ENCODE measurements at regions not wholly inside any gene's neighbourhood (a gene's known extent, or its start where the extent isn't known, plus 50 kb on each side); places are given as distances from the start of the nearest gene placed in this dataset.
A peak's percentile ranks its signal among the peaks of the same experiment; 100 is the strongest.
"Not testable (repeated sequence)": the region's sequence is repeated elsewhere in the genome, so short reads cannot be mapped to it uniquely, and the experiment has no call there.

GRCh38 chrX:135632353-135632752 is 81.1 kb upstream of the CT45A1 start:
- H3K4me3 ChIP-seq = no peak overlapping the region
- in situ Hi-C loops (cut with MboI; ENCODE audit: low pct_unique_long_range_greater_than_20kb in 2 of 9, low sequenced_read_pairs in 9 of 9, unreplicated experiment in 9 of 9) = loop anchor here in 1 of 9 experiments (25.0 kb wide), 1 partner anchor 145 kb away; no protein-coding TSS in a partner anchor
- no peaks in the 10 kb centered on the region for H3K4me1 ChIP-seq (replicated peaks in 1 of 2)
- ATAC-seq (replicated peaks in 6 of 8) = peak in 3 of 8 experiments; percentile 41 to 56 (median 47)
- 12 to 73% (median 33%) methylated on average over 1 of the region's 1 CpG; no CpG with 5 or more reads in 6 of the 10 experiments for whole genome bisulfite sequencing, 10 experiments
- H3K27ac ChIP-seq = no peak overlapping the region

- Histone ChIP-seq H3K4me3 (no peak overlapping the region), H3K27ac (no peak overlapping the region), H3K4me1 (replicated peaks in 1 of 2) (no peaks in the 10 kb centered on the region)
- WGBS, 10 experiments = 0 to 75% (median 20%) methylated on average over 1 to 6 of the region's 7 CpGs; no CpG with 5 or more reads in 3 of the 10 experiments
- in situ Hi-C loops (cut with MboI; ENCODE audit: low pct_unique_long_range_greater_than_20kb in 2 of 9, low sequenced_read_pairs in 9 of 9, unreplicated experiment in 9 of 9) = loop anchor here in 1 of 9 experiments (25.0 kb wide), 1 partner anchor 152 kb away; no protein-coding TSS in a partner anchor
- no peak for ATAC-seq (replicated peaks in 6 of 8)
Observed at GRCh38 chrX:135639066-135639780, 74.2 kb upstream of the CT45A1 start.

GRCh38 chrX:135643916-135644315 is 69.5 kb upstream of the CT45A1 start:
- no peaks in the 10 kb centered on the region for H3K4me1 ChIP-seq (replicated peaks in 1 of 2)
- in situ Hi-C loops (cut with MboI; ENCODE audit: low pct_unique_long_range_greater_than_20kb in 2 of 9, low sequenced_read_pairs in 9 of 9, unreplicated experiment in 9 of 9) = loop anchor here in 1 of 9 experiments (25.0 kb wide), 1 partner anchor 157 kb away; no protein-coding TSS in a partner anchor
- H3K27ac ChIP-seq = no peak overlapping the region
- ATAC-seq (replicated peaks in 6 of 8) = peak in 3 of 8 experiments; percentile 57 to 90 (median 59)
- no peak overlapping the region for H3K4me3 ChIP-seq
- WGBS, 10 experiments = 33 to 45% methylated on average over 1 to 3 of the region's 3 CpGs; no CpG with 5 or more reads in 8 of the 10 experiments

GRCh38 chrX:135644624-135645023 is 68.8 kb upstream of the CT45A1 start:
- Histone ChIP-seq H3K27ac (no peak overlapping the region), H3K4me3 (no peak overlapping the region), H3K4me1 (replicated peaks in 1 of 2) (no peaks in the 10 kb centered on the region)
- in situ Hi-C loops (cut with MboI; ENCODE audit: low pct_unique_long_range_greater_than_20kb in 2 of 9, low sequenced_read_pairs in 9 of 9, unreplicated experiment in 9 of 9) = loop anchor here in 1 of 9 experiments (25.0 kb wide), 1 partner anchor 157 kb away; no protein-coding TSS in a partner anchor
- no peak for ATAC-seq (replicated peaks in 6 of 8)
- WGBS, 10 experiments = 13 to 40% methylated on average over 1 of the region's 2 CpGs; no CpG with 5 or more reads in 8 of the 10 experiments

GRCh38 chrX:135649029-135649428 is 64.4 kb upstream of the CT45A1 start:
- H3K4me3 ChIP-seq = no peak overlapping the region
- no peak overlapping the region for H3K27ac ChIP-seq
- 10 to 83% (median 40%) methylated on average over 1 to 4 of the region's 4 CpGs; no CpG with 5 or more reads in 6 of the 10 experiments for WGBS, 10 experiments
- peak in 3 of 8 experiments; percentile 78 to 86 (median 82) for ATAC-seq (replicated peaks in 6 of 8)
- no peaks in the 10 kb centered on the region for H3K4me1 ChIP-seq (replicated peaks in 1 of 2)
- in situ Hi-C loops (cut with MboI; ENCODE audit: low pct_unique_long_range_greater_than_20kb in 2 of 9, low sequenced_read_pairs in 9 of 9, unreplicated experiment in 9 of 9) = loop anchor here in 1 of 9 experiments (25.0 kb wide), 1 partner anchor 162 kb away; no protein-coding TSS in a partner anchor

- no peaks in the 10 kb centered on the region for H3K4me1 ChIP-seq (replicated peaks in 1 of 2)
- no peak overlapping the region for H3K27ac ChIP-seq
- peak in 3 of 8 experiments; percentile 9 to 35 (median 32) for ATAC-seq (replicated peaks in 6 of 8)
- H3K4me3 ChIP-seq = no peak overlapping the region
- in situ Hi-C loops (cut with MboI; ENCODE audit: low pct_unique_long_range_greater_than_20kb in 2 of 9, low sequenced_read_pairs in 9 of 9, unreplicated experiment in 9 of 9) = loop anchor here in 1 of 9 experiments (25.0 kb wide), 1 partner anchor 162 kb away; no protein-coding TSS in a partner anchor
- WGBS, 10 experiments = 0 to 46% (median 20%) methylated on average over 1 to 4 of the region's 4 CpGs; no CpG with 5 or more reads in 5 of the 10 experiments
Observed at GRCh38 chrX:135649561-135649960, 63.9 kb upstream of the CT45A1 start.

GRCh38 chrX:135651647-135652295 is 61.7 kb upstream of the CT45A1 start:
- WGBS, 10 experiments = 33 to 100% (median 60%) methylated on average over 1 to 5 of the region's 6 CpGs; no CpG with 5 or more reads in 3 of the 10 experiments
- H3K4me1 ChIP-seq (replicated peaks in 1 of 2) = no peaks in the 10 kb centered on the region
- no peak for ATAC-seq (replicated peaks in 6 of 8)
- H3K27ac ChIP-seq = no peak overlapping the region
- in situ Hi-C loops (cut with MboI; ENCODE audit: low pct_unique_long_range_greater_than_20kb in 2 of 9, low sequenced_read_pairs in 9 of 9, unreplicated experiment in 9 of 9) = no loop called here
- no peak overlapping the region for H3K4me3 ChIP-seq

GRCh38 chrX:135652602-135653001 is 60.8 kb upstream of the CT45A1 start:
- whole genome bisulfite sequencing, 10 experiments = 0 to 67% (median 50%) methylated on average over 1 to 2 of the region's 2 CpGs; no CpG with 5 or more reads in 5 of the 10 experiments
- no peak for ATAC-seq (replicated peaks in 6 of 8)

GRCh38 chrX:135657952-135658654 is 55.3 kb upstream of the CT45A1 start:
- H3K4me3 ChIP-seq; in situ Hi-C loops (cut with MboI; ENCODE audit: low pct_unique_long_range_greater_than_20kb in 2 of 9, low sequenced_read_pairs in 9 of 9, unreplicated experiment in 9 of 9); H3K27ac ChIP-seq; H3K4me1 ChIP-seq (replicated peaks in 1 of 2): not testable (repeated sequence)
- peak in 3 of 8 experiments; percentile 93 to 97 (median 96) for ATAC-seq (replicated peaks in 6 of 8)
- 0 to 33% methylated on average over 1 of the region's 7 CpGs; no CpG with 5 or more reads in 8 of the 10 experiments for WGBS, 10 experiments

More at GRCh38 chrX:135652602-135653001, 60.8 kb upstream of the CT45A1 start:
- in situ Hi-C loops (cut with MboI; ENCODE audit: low pct_unique_long_range_greater_than_20kb in 2 of 9, low sequenced_read_pairs in 9 of 9, unreplicated experiment in 9 of 9) = no loop called here
- Histone ChIP-seq H3K4me1 (replicated peaks in 1 of 2) (no peaks in the 10 kb centered on the region), H3K27ac (no peak overlapping the region), H3K4me3 (no peak overlapping the region)

All from motor neuron (in vitro differentiated cells).